Endothelial cell of umbilical vein (primary cell): ENCODE measurements at regions not wholly inside any gene's neighbourhood (a gene's known extent, or its start where the extent isn't known, plus 50 kb on each side); places are given as distances from the start of the nearest gene placed in this dataset.

ENCODE experiments used
- BruUV-seq: library from RNA; stranded (reverse); fragments of 400-500 nt; replicated peaks from 2 replicates; lab custom pipeline; 2021; lab: Mats Ljungman, UMichigan
- CTCF ChIA-PET: fragments of 300-600, 350-600 bp; sonication (Branson Sonifier 250); formaldehyde crosslinking; loops from one replicate; lab custom pipeline; 2021; ENCODE audit warnings: antibody characterized with exemption, inconsistent platforms; lab: Charles Lee
- POLR2A ChIA-PET: fragments of 300-600, 350-600 bp; sonication (Branson Sonifier 250); formaldehyde crosslinking; loops from one replicate; lab custom pipeline; 2021; ENCODE audit warnings: antibody characterized with exemption, inconsistent platforms; lab: Charles Lee
- DNase-seq: peaks from one replicate; pipeline ENCODE4 v3.0.0-alpha.2; 2011; ENCODE audit warnings: low read depth, low spot score
- FAIRE-seq: peaks from 2 replicates; lab custom pipeline; 2011; peaks lifted over from hg19 to GRCh38; lab: Jason Lieb, UNC
- H2AFZ ChIP-seq: 2 replicates; pipeline ENCODE4 v1.6.0; 2012; ENCODE audit warnings: low read depth, low read length, control low read depth, inconsistent platforms
- H3K27ac ChIP-seq: 2 replicates; pipeline ENCODE4 v1.5.1; 2011; ENCODE audit warnings: low read depth, mild to moderate bottlenecking, control low read depth, low read length, moderate library complexity; ENCODE audit not compliant: insufficient read depth
- H3K27me3 ChIP-seq, 2 experiments: 2 replicates each; pipeline versions ENCODE4 v1.6.0 to v1.6.1; 2011; ENCODE audit warnings: low read length in 2 of 2, mixed read lengths in 1 of 2; ENCODE audit not compliant: control insufficient read depth in 2 of 2, insufficient read depth in 2 of 2
- H3K36me3 ChIP-seq, 2 experiments: 2 replicates in 1 of 2; 3 replicates in 1 of 2; pipeline ENCODE4 v1.5.1; 2011; ENCODE audit warnings: low read length in 2 of 2, mild to moderate bottlenecking in 1 of 2, moderate library complexity in 1 of 2; ENCODE audit not compliant: control insufficient read depth in 2 of 2, insufficient read depth in 2 of 2; ENCODE audit errors: extremely low read depth in 1 of 2
- H3K4me1 ChIP-seq: 3 replicates; pipeline ENCODE4 v1.5.1; 2011; ENCODE audit warnings: mild to moderate bottlenecking, low read length; ENCODE audit not compliant: control insufficient read depth, insufficient read depth; ENCODE audit errors: extremely low read depth
- H3K4me2 ChIP-seq: 2 replicates; pipeline ENCODE4 v1.6.1; 2011; ENCODE audit warnings: low read length, control low read depth, mixed read lengths; ENCODE audit not compliant: insufficient read depth
- H3K4me3 ChIP-seq, 3 experiments: fragments of 200-600 bp in 1 of 3; sonication (generic), shearing (Covaris generic) in 1 of 3; replicated peaks in 1 of 3; 2 replicates each; pipeline ENCODE4 v1.5.1; 2011 to 2016; ENCODE audit warnings: control low read depth in 3 of 3, low read length in 3 of 3, mild to moderate bottlenecking in 2 of 3, inconsistent platforms in 1 of 3, low read depth in 1 of 3, moderate library complexity in 1 of 3; ENCODE audit not compliant: insufficient read depth in 1 of 3
- H3K79me2 ChIP-seq: 2 replicates; pipeline ENCODE4 v1.6.0; 2012; ENCODE audit warnings: low read length, inconsistent platforms; ENCODE audit not compliant: control insufficient read depth, insufficient read depth
- H3K9ac ChIP-seq: replicated peaks from 2 replicates; pipeline ENCODE3; 2011; ENCODE audit warnings: low read length, control low read depth; ENCODE audit not compliant: insufficient read depth; ENCODE audit errors: extremely low read depth
- H3K9me1 ChIP-seq: replicated peaks from 3 replicates; pipeline ENCODE4 v1.6.0; 2011; ENCODE audit warnings: mild to moderate bottlenecking, low read length; ENCODE audit not compliant: control insufficient read depth, insufficient read depth; ENCODE audit errors: extremely low read depth
- H3K9me3 ChIP-seq: replicated peaks from 2 replicates; pipeline ENCODE4 v1.5.1; 2012; ENCODE audit warnings: low read length, inconsistent platforms; ENCODE audit not compliant: control insufficient read depth, insufficient read depth
- H4K20me1 ChIP-seq: replicated peaks from 2 replicates; pipeline ENCODE3; 2011; ENCODE audit warnings: mild to moderate bottlenecking, low read length; ENCODE audit not compliant: control insufficient read depth, insufficient read depth; ENCODE audit errors: extremely low read depth
- CTCF ChIP-seq, 2 donors: IDR thresholded peaks; 1 replicate in 1 of 2; 2 replicates in 1 of 2; pipeline ENCODE4 v1.5.1; 2011; ENCODE audit warnings: low read length in 2 of 2, mild to moderate bottlenecking in 2 of 2, moderate library complexity in 2 of 2, control low read depth in 1 of 2, inconsistent platforms in 1 of 2, low read depth in 1 of 2; ENCODE audit not compliant: insufficient read depth in 1 of 2; ENCODE audit errors: extremely low read depth in 1 of 2
- FOS ChIP-seq: IDR thresholded peaks from 2 replicates; pipeline ENCODE4 v1.6.1; 2011; ENCODE audit warnings: mild to moderate bottlenecking, low read length, moderate library complexity, borderline replicate concordance; ENCODE audit not compliant: insufficient read depth
- GATA2 ChIP-seq: IDR thresholded peaks from 2 replicates; pipeline ENCODE4 v1.7.0; 2011; ENCODE audit warnings: low read depth, mild to moderate bottlenecking, moderate library complexity, mixed read lengths, low read length; ENCODE audit not compliant: insufficient read length, insufficient read depth
- JUN ChIP-seq: IDR thresholded peaks from 2 replicates; pipeline ENCODE4 v1.6.1; 2011; ENCODE audit warnings: borderline replicate concordance, low read depth; ENCODE audit not compliant: insufficient read length, insufficient read depth
- MYC ChIP-seq: IDR thresholded peaks from one replicate; pipeline ENCODE4 v1.6.1; 2011; ENCODE audit warnings: mild to moderate bottlenecking, low read depth, low read length
- POLR2A ChIP-seq: IDR thresholded peaks from 2 replicates; pipeline ENCODE4 v1.6.1; 2012; ENCODE audit warnings: low read depth, mild to moderate bottlenecking, control low read depth, low read length
- dilution Hi-C: fragments of 300-500 bp; cut with MboI; formaldehyde crosslinking; loops from one replicate; pipeline ENCODE4 v1.15.0; 2019; ENCODE audit warnings: low sequenced_read_pairs; ENCODE audit not compliant: extremely low pct_ligation_motif_present
- intact Hi-C: fragments of 100-400 bp; cut with micrococcal nuclease; formaldehyde crosslinking; loops from one replicate; pipeline ENCODE4 v1.10.0; 2022
- TF ChIP-seq, protein P1 (sequence below): IDR thresholded peaks from 2 replicates; pipeline ENCODE4 v1.6.1; 2011; ENCODE audit not compliant: insufficient read depth, insufficient read length

DNA sequence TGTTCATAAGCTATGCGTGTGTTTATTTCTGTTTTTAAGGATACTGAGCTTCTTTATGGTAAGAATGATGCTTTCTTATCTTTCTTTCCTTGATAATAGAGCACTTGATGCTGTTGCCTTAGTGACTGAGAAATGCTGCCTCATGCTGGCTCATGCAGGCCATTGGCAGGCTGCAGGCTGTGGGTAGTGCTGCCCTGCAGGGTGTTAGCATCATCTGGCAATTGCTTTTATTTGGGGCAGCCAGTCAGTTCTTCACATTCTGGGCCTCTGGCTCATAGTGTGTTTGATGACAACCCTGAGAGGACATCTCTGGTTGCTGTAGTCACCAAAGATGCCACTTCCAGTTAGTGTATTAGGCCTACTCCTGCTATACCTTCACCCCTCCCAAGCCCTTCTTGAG lies 66.2 kb upstream of the ONECUT1 start:
- Histone ChIP-seq H3K36me3 (no peaks in the 10 kb centered on the region), H3K79me2 (no peaks in the 10 kb centered on the region), H3K9ac (no peak overlapping the region), H2AFZ (no peak overlapping the region), H3K9me3 (no peaks in the 10 kb centered on the region), H3K27me3 (no peaks in the 10 kb centered on the region), H3K27ac (no peak overlapping the region), H3K9me1 (no peaks in the 10 kb centered on the region), H3K4me2 (no peak overlapping the region), H3K4me3 (no peak overlapping the region), H4K20me1 (no peaks in the 10 kb centered on the region), H3K4me1 (no peaks in the 10 kb centered on the region)
- no peak for TF ChIP-seq GATA2
- TF ChIP-seq, protein P1, sequence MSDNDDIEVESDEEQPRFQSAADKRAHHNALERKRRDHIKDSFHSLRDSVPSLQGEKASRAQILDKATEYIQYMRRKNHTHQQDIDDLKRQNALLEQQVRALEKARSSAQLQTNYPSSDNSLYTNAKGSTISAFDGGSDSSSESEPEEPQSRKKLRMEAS, result no peak
- no peak for TF ChIP-seq CTCF (IDR thresholded peaks at IDR 0.05; ENCODE audit: extremely low read depth in 1 of 2, insufficient read depth in 1 of 2, low read depth in 1 of 2, low read length in 2 of 2)
- TF ChIP-seq JUN, result no peak
- no peak for TF ChIP-seq MYC
- no peak for TF ChIP-seq POLR2A
- no peak for TF ChIP-seq FOS
- no TSS peak for BruUV-seq
- DNase-seq (no peak), FAIRE-seq (no peak)
- dilution Hi-C loops, result no loop called here
- POLR2A ChIA-PET, result no interaction called here
- CTCF ChIA-PET, result no interaction called here
- intact Hi-C loops, result no loop called here

DNA sequence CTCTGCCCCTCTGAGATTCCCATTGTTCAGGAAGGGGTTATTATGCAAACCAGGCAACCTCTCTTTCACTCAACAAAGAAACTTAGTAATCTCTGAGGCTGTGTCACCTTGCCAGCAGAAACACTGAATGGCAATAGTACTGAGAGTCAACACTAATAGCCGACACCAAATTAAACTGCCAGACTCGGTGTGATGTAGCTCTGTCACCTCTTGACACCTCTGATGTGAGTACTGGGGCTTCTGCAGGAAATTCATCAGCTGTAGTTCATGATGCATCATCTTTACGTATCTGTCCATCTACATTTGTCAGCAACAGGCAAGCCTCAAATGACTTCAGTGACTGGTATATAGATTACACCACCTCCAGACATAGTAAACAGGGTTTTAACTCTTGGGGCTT lies 65.0 kb upstream of the ONECUT1 start:
- no TSS peak for BruUV-seq
- Histone ChIP-seq H3K4me3 (no peak overlapping the region), H3K9me3 (no peaks in the 10 kb centered on the region), H3K79me2 (no peaks in the 10 kb centered on the region), H2AFZ (no peak overlapping the region), H4K20me1 (no peaks in the 10 kb centered on the region), H3K4me1 (no peaks in the 10 kb centered on the region), H3K27ac (no peak overlapping the region), H3K36me3 (no peaks in the 10 kb centered on the region), H3K9ac (no peak overlapping the region), H3K4me2 (no peak overlapping the region), H3K9me1 (no peaks in the 10 kb centered on the region), H3K27me3 (no peaks in the 10 kb centered on the region)
- TF ChIP-seq POLR2A (no peak), FOS (no peak)
- TF ChIP-seq, protein P1, result no peak
- CTCF ChIA-PET, result no interaction called here
- no peak for FAIRE-seq
- dilution Hi-C loops (no loop called here), intact Hi-C loops (no loop called here)
- POLR2A ChIA-PET, result no interaction called here
- DNase-seq, result no peak
